Activated CD4-positive, CD25-positive, alpha-beta regulatory T cell treated with anti-CD3 and anti-CD28 coated beads, Interleukin-2, amount 50 U/mL, for 16 hours (primary cell): ENCODE measurements at regions not wholly inside any gene's neighbourhood (a gene's known extent, or its start where the extent isn't known, plus 50 kb on each side); places are given as distances from the start of the nearest gene placed in this dataset.
A peak's percentile ranks its signal among the peaks of the same experiment; 100 is the strongest.
"Not testable (repeated sequence)": the region's sequence is repeated elsewhere in the genome, so short reads cannot be mapped to it uniquely, and the experiment has no call there.

Experiments used
- DNase-seq: peaks from one replicate; pipeline ENCODE4 v3.0.0-alpha.2; 2020; ENCODE audit warnings: low read depth, low spot score

DNA sequence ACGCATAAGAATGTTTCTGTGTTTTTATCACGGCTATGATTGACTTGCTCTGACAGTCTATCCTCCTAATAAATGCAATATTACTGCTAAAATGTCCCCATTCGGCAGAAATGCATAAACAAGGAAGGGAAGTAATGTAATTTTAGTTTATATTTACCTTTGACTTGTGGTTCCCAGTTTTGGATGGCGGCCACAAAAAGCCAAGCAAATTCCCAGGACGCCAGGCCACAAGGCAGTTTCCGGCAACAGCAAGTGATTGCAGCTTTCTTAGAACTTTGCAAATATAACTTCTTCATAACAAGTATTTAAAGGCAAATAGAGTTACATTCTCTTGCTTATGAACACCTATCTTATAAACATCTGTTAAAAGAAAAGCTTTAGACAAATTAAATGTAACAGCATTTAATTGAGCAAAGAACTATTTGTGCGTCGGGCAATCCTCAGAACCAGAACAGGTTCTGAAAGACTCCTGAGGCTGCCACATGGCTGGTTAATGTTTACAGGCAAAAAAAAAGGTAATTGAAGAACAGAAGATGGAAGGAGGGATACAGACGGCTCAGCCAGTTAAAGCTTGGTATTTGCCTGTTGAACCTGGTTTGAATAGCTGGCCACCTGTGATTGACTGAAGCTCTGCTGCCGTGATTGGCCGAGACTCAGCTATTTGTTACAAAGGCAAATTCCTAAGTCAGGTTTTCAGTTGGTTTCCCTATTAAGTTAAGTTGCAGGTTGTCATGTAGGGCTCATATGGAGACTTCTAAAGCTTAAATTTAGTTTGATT lies 80.8 kb downstream of the C21orf91 start:
- DNase-seq = no peak

DNA sequence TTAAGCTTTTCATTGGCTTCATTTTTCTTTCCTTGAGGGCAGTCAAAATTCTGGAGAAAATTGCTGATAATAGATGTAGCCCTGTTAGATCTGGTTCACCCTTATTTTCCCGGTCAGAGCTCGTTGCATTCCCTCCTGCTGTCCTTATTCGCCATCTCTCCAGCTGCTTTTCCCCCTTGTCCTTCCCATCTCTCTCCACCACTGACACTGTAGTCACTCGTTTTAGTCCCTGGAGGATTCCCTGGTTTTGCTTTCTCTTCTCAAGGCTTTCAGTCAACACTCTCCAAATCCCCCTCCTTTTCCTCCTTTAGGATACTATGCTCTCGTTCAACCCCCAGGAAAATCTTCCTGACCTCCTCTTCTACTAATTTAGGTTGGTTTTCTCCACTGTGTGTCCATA lies 83.1 kb downstream of the C21orf91 start:
- DNase-seq = no peak

DNA sequence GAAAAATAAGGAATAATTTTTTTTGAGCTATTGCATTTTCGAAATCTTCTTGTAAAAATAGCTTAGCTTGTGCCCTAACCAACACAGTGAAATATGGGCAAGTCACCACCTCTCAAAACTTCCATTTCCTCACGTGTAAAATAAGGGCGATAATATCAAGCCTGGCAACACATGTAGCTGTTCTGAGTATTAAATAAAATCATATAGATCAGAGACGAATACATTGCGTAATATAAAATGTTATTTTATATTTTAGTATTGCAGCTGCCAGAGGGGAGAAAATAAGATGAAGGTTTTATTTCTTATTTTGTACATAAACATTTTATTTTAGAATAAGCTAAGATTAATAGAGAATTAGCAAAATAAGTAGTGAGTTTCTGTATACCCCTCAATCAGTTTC lies 85.9 kb downstream of the C21orf91 start:
- no peak for DNase-seq

DNA sequence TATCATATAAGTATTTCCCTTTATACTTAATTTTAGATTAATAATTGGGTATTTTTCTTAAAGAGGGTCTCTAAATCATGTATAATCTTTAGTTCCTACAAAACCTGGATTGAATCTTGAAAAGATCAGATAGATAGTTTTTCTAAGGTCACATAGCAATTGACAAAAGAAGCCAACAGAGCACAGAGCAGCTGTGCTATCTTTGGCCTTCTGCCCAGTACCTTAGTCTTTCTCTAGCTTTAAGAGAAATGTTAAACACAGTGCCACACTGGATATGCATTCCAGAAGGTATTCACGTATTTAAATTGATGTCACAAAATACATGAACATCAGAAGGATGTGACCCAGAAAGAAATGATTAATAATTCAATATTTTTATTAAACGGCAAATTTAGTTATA lies 86.8 kb downstream of the C21orf91 start:
- DNase-seq = no peak

DNA sequence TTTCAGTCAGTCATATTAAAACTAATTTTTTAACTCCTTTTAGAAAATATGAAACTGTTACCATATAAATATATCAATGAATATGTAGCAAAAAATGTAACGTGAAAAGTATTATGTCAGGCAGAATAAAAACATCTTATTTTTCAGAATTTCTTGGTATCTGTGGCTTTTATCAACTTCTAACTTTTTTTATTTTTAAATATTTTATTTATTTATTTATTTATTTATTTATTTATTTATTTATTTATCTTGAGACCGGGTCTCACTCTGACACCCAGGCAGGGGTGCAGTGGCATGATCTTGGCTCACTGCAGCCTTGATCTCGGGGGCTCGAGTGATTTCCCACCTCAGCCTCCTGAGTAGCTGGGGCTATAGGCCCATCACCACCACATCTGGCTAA lies 87.6 kb downstream of the C21orf91 start:
- no peak for DNase-seq

DNA sequence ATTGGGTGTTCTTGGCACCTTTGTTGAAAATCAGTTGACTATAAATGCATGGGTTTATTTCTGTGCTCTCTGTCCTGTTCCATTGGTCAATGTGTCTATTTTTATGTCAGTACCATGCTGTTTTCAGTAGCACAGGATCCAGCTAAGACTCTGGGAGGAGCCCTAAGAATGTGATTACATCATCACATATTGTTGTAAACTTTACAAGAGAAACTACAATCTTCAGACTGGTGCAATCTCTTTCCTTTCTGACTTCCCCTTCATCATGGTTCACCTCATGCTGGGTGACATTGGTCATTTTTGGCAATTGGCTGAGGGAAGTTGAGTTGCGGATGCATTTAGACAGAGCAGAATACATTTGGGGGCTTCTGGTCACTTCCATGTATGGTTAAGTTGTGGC lies 88.4 kb downstream of the C21orf91 start:
- DNase-seq = no peak

DNA sequence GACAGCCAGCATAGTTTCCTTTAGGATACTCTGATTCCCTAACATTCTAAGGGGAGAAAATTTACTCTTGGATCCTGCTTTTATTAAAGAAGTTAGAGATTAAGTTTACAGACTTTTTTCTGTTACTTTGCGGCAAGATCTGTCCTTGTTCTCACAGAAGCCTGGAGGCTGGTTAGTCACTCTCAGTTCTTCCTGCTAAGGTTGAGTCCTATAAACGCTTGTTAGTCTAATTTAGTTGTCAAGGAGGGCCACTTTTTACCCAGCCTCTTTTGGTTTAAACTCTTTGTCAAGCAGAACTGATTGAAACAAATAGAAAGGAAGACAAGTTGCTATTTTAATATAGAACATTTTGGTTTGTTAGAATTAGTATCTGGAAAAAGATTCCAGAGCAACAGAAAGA lies 89.7 kb downstream of the C21orf91 start:
- DNase-seq = no peak

DNA sequence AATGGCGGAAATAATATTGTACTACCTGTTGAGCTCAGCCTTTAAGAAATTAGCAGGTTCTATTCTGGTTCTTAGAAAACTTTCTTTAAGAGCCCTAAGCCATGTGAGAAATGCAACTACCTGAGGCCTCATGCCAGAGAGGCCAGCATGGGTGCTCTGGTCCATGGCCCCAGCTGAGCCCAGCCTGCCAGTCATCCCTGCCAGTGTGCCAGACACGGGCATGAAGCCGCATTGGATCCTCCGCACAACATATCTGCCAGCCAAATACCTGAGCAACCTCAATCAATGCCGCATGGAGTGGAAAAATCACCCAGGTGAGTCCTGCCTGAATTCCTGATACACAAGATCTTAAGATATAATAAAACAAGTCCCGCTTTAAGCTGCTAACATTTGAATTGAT lies 91.8 kb downstream of the C21orf91 start:
- DNase-seq = no peak

DNA sequence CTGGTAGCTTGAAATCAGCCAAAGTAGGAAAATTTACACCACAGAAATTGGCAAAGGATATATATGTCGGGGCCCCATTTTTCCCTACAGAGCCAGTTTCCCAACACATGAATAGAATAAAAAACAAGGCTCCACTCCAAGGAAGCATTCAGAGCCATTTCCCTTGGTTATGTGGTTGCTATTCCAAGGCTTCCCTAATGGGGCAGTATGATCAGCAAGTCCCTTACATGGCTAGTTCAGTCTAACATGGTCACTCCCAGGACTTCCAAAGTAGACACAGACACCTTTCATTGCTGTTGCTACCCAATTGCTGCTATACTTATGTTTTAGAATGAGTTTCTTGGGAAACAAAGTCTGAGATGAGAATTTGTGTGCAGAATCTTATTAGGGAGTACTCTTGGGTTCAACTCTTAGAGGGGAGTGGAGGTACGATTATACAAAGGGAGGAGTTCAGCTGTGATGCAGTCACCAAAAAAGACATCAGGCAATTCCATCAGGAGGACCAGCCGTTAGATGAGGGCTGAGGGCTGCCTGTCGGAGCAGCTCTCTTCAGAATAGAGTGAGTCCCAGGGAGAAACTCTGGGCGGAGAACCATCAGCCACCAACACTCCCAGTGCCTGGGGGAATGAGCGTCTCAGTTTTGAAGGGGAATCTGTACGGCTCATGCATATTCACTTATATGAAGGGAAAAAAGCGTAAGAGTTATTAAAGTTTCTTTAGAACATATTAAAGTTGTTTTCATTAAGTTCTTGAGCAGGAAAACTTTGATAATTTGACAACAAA lies 92.9 kb downstream of the C21orf91 start:
- no peak for DNase-seq

DNA sequence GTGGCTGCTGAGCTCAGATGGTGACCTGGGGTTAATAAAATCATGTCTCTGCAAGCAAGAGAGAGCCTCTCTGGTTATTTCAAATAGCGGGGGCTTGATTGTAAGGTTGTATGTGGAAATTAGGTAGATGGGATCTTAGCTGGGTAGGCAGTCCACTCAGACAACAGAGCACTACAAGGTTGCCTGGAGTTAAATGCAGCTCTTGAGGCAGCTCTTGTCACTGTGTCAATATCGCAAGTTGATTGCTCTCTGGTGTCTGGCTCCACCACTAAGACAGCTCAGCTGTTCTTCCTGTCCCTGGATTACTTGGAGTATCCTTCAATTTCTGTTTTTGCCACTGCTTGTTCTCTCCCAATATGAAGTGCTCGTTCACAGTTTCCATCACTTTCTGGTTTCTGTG lies 93.8 kb downstream of the C21orf91 start:
- no peak for DNase-seq

DNA sequence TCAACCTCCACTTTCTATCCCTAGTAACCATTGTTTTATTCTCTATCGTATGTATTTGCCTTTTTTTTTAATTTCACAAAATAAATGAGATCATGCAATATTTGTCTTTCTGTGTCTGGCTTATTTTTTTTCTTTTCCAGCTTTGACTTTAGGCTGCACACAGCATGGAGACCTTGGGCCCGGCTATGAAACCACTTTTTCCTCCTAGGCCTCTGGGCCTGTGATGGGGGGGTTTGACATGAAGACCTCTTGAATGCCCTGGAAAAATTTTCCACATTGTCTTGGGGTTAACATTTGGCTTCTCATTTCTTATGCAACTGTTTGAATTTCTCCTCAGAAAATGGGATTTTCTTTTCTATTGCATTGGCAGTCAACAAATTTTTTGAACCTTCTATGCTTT lies 100.2 kb upstream of the BTG3 start:
- DNase-seq = no peak

DNA sequence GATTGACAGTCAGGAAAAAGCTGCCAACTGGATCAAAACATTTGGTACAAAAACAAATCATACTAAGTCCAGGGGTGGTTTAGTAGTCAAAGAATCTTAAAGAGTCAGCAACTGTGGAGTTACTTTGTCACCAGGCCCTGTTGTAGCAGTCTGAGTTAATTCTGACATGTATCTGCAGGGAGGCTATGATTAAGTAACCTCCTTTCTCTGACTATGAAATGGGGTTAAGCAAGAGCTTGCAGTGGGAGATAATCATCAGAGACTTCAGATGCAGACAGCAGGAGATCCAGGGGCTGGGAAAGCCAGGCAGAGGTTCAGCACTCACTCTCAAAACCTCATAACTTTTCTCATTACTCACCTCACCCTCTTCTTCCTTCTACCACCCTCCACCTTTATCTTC lies 99.2 kb upstream of the BTG3 start:
- no peak for DNase-seq

DNA sequence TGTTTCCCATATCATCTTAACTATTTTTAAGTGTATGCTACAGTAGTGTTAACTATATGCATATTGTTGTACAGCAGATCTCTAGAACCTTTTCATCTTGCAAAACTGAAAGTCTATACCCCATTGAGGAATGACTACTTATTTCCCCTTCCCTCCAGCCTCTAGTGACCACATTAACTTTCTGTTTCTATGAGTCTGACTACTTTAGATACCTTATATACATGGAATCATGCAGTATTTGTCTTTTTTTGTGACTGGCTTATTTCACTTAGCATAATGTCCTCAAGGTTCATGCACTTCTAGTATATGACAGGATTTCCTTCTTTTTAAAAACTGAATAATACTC lies 96.5 kb upstream of the BTG3 start:
- DNase-seq = no peak

DNA sequence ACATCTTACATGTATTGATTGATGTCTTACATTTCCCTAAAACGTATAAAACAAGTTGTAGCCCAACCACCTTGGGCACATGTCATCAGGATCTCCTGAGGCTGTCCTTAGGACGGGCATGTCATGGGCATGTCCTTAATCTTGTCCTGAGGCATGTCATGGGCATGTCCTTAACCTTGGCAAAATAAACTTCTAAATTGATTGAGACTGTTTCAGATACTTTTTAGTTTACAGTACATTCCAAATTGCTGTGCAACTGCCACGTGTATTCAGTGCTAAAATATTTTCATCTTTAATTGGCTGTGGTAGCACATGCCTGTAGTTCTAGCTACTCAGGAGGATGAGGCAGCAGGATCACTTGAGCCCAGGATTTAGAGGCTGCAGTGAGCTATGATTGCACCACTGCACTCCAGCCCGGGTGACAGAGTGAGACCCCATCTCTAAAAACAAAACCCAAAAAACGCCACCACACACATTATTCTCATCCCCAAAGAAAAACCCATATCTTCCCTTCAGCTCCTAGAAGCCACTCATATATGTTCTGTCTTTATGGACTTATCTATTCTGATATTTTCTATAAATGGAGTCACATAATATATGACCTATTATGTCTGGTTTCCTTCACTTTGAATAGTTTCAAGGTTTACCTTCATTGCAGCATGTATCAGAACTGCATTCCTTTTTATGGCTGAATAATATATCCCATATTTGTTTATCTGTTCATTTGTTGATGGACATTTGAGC lies 96.0 kb upstream of the BTG3 start:
- DNase-seq = no peak

DNA sequence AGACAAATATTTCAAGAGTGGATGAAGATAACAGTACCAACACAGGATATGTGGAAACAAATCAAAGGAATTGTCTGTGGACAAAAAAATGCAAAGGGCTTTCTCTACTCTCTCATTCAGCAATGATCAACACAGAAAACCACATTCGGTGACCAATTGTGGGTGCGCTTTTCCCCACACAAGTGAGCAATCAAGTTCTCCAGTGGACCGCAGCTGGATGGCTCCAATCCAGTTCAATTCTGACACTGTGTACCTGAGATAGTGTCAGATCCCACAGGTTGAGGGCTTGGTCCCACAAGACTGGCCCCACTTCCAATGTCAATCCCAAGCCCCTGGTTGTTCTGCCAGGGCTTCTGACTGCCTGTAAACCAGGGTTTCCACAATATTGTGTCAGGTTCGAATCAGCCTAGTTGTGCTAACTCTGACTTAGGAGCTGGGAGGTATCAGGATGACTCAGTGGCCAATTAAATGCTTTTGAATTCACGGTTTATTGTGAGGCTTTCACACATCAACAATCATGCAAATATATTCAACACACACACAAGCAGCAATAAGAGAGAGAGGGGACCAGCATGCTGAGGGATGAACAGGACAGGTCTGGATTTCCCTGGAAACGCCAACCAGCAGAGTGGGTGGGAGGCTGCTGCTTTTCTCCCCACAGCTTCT lies 87.0 kb upstream of the BTG3 start:
- no peak for DNase-seq

DNA sequence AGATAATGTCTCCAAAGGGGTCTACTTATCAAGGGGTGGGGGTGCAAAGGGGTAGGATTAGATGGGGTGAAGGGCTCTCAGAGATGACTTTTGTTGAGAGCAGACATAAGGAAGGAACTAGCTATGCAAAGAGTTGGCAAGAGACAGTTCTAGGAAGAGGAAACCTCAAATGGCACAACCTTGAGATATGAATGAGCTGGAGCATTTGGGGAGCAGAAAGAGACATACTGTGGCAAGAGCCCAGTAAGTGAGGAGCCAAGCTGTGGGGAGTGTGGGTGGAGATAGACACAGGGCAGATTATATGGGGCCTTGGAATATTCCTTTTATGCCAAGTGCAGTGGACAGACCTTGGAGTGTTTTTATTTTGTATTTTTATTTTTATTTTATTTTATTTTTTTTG lies 84.8 kb upstream of the BTG3 start:
- DNase-seq = no peak

DNA sequence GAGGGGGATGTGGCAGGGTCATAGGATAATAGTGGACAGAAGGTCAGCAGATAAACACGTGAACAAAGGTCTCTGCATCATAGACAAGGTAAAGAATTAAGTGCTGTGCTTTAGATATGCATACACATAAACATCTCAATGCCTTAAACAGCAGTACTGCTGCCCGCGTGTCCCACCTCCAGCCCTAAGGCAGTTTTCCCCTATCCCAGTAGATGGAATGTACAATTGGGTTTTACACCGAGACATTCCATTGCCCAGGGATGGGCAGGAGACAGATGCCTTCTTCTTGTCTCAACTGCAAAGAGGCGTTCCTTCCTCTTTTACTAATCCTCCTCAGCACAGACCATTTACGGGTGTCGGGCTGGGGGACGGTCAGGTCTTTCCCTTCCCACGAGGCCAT lies 81.7 kb upstream of the BTG3 start:
- not testable (repeated sequence) for DNase-seq

DNA sequence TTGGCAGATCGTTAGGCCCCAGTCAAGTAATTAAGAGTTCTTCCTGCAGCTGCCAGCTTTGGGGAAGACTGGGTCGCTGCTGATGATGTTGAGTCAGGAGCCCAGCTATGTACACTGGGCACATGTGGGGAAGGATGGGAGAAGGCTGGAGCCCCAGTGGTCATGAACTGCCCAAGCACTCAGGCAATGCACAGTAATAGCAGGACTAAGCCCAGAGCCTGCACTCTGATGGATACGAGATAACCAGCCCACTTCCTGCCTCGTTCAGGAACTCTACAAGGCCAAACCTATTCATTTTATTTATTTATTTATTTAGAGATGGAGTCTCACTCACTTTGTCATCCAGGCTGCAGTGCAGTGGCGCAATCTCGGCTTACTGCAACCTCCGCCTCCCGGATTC lies 81.1 kb upstream of the BTG3 start:
- no peak for DNase-seq

DNA sequence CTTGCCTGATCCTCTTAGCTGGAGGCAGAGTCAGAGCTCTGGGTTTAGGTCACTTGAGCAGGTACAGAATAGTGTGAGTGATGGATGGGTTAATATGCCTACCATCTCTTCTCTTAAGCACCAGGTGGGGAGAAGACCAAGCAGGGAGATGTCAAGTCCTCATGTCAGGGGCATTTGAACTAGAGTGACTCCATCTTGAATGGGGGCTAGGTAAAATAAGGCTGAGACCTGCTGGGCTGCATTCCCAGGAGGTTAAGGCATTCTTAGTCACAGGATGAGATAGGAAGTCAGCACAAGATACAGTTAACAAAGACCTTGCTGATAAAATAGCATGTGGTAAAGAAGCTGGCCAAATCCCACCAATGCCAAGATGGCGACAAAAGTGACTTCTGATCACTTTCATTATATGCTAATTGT lies 77.4 kb upstream of the BTG3 start:
- DNase-seq = no peak

DNA sequence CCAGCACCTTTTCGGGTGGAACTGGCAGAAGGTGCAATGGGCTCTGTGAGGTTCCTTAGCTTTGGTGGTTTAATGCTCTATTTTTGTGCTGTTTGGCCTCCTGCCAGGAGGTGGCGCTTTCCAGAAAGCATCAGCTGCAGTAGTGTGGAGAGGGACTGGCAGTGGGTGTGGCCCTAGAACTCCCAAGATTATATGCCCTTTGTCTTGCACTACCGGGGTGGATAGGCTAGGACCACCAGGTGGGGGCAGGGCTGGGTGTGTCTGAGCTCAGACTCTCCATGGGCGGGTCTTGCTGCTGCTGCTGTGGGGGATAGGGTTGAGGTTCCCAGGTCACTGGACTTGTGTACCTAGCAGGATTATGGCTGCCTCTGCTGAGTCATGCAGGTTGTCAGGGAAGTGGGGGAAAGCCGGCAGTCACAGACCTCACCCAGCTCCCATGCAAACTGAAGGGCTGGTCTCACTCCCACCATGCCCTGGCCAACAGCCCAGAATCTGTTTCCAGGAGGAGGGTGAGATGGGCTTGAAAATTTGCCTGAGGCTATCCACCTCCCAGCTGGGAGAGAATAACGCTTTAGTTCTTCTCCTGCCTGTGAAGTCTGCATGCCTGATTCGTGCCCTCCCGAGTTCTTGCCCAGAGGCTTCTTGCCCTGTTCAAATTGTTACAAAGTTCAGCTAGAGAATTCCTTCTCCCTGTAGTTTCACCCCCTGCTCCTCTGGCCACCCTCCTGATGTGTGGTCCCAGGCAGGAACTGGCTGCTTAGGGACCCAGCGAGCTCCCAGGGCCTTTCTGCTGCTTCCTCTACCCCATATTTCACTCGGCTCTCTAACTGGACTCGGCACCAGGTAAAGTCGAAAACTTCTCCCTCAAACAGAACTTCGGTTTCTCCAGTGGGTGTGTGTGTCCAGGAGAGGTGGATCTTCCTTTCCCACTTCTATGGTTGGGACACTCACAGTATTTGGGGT lies 76.5 kb upstream of the BTG3 start:
- DNase-seq = peak; percentile 9

DNA sequence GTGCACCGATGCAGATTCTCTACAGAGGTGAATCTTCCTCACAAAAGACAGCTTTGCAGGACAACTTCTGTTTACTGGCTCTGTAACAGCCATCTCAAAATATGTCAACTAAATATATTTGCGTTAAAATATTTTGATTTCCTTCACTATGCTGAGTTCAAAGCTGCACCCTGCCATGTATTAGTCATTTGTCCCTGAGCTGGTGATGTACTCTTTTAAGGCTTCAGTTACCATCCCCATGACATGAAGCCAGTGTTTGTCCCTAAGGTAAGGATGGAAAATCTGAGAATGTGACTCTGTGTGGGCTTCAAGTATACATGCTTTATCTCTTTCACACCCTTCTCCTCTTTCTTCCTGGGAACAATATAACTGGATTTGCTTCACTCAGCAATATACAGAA lies 70.2 kb upstream of the BTG3 start:
- no peak for DNase-seq
